Epidermal melanocyte (primary cell): ENCODE measurements at regions not wholly inside any gene's neighbourhood (a gene's known extent, or its start where the extent isn't known, plus 50 kb on each side); places are given as distances from the start of the nearest gene placed in this dataset.

ENCODE experiments used
- DNase-seq: peaks from one replicate; pipeline ENCODE4 v3.0.0; 2011; ENCODE audit warnings: low spot score; ENCODE audit not compliant: insufficient read length

GRCh38 chr3:94179059-94179458 lies 116.2 kb downstream of the NSUN3 start:
- no peak for DNase-seq

DNA sequence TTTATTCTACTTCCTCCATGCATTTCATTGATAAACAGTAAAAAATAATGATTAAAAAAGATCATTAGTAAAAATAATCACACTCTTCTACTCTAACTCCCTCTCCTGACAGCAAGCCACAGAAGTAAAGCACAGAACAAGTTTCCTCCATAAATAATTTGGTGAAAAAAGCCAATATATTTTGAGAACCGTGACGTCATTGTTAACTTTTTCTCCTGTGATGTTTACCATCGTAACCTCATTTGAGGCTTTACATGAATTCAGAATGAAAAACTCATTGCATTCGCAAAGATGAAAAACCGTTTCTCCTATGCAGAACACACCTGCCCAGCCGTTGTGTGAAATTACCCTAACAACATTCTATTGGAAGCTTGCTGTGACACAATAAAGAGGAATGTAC lies 120.7 kb downstream of the NSUN3 start:
- no peak for DNase-seq

DNA sequence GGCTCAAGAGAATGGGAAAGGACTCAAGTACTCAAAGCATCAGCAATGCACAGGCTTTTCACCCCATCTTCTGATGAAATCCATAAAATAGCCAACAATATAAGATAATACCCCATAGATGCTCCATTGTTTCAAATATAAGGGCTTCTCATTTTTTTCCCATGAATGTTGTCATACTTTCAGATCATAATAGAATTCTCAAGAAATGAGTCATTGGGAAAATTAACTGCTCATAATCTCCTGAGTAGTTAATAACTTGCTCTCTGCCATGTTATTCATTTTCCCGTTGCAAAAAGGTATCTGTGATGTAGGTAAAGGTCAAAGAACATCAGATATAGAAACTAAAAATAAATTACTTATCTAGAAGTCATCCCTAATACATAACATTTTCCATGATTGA lies 121.9 kb downstream of the NSUN3 start:
- no peak for DNase-seq

DNA sequence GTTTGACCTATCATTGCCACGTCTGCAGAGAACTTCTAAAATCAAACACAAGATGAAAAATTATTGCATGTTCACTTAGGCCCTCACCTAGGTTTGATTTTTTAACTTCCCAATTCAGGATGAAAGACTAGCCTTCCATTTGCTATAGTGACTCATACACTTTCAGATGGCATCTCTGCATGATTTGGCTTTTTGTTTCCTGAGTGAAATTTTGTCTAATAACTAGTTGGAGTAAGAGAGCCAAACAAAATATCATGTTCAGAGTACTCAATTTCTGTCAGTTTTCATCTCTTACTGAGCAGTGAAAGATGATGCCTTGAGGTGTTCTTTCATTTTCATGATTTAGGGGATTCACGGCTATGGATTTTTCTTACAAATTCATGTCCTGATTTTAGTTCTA lies 122.9 kb downstream of the NSUN3 start:
- no peak for DNase-seq

- no peak for DNase-seq
Observed at GRCh38 chr3:94187697-94188096, 124.8 kb downstream of the NSUN3 start.

- DNase-seq = no peak
Observed at GRCh38 chr3:94195381-94195780, 132.5 kb downstream of the NSUN3 start.

- DNase-seq = no peak
Observed at GRCh38 chr3:94206291-94206690, 143.4 kb downstream of the NSUN3 start.

DNA sequence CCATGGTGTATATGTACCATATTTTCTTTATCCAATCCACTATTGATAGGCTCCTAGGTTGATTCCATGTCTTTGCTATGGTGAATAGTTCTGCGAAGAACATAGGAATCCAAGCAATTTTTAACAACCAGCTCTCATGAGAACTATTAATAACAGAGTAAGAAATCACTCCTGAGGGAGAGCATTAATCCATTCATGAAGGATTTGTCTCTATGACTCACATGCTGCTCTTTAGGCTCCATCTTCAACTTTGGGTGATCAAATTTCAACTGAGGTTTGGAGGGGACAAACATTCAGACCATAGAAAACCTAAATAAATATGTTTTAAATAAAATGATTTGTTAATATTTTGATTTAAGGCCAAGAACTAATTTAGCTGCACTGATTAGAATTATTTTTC lies 147.4 kb downstream of the NSUN3 start:
- no peak for DNase-seq

GRCh38 chr3:94217406-94217805 lies 154.5 kb downstream of the NSUN3 start:
- no peak for DNase-seq

GRCh38 chr3:94220426-94220825 lies 157.6 kb downstream of the NSUN3 start:
- no peak for DNase-seq

DNA sequence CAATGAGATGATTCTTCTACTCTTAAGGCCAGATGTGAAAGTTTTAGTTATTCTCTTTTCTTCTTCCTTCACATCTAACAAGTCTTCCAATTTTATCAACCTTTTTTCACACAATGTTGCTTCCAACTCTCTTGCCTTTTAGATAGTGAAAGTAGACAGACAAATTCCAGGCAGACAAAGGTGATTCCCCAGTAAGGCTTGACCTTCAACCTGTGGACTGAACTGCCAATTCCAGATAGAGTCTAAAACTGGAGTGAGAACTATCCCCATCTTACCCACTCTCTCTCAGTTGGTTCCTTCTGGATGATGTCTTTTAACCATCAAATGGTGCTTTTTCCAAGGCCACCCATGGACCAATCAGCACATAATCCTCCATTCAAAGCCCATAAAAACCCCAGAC lies 159.0 kb downstream of the NSUN3 start:
- no peak for DNase-seq

- DNase-seq = no peak
Observed at GRCh38 chr3:94225148-94225865, 162.4 kb downstream of the NSUN3 start.

- DNase-seq = no peak
Observed at GRCh38 chr3:94226078-94226477, 163.2 kb downstream of the NSUN3 start.

GRCh38 chr3:94232921-94233320 lies 170.1 kb downstream of the NSUN3 start:
- no peak for DNase-seq

GRCh38 chr3:94234177-94234788 lies 171.4 kb downstream of the NSUN3 start:
- no peak for DNase-seq

DNA sequence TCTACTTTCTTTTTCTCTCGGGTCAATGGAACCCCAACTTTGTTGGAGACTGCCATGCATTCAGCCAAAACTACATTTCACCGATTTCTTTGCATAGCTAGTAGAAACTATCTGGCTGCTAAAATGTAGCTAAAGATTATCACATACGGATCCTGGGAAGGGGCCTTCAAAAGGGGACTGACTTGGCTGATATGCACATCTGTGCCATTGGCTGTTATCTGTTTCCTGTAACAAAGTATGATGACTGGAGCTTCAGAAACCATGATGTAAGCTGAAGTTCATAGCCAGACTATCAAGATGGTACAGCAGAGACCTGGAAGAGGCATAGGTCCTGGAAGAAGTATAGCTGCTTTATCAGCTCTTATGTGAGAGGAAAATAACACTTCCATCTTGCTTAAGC lies 179.1 kb downstream of the NSUN3 start:
- no peak for DNase-seq

DNA sequence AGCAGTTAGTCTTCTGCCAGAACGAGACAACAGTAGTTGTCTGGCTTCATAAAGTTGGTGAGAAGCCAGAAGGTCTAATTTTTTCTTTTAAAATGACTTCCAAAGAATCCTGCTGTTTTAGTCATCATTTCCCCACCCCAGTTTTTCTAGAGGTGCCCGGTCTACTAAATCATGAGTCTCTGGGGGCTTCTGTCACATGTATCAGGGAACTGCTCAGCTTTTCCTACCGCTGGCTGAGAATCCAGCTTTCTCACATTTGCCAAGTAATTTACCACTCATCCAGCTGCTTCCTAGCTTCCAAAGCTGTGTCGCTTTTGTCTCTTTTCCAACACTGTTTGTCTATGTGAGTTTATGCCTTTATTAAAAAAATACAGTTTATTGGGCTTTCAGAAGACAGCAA lies 183.3 kb downstream of the NSUN3 start:
- DNase-seq = no peak

GRCh38 chr3:94248042-94248441 lies 185.2 kb downstream of the NSUN3 start:
- DNase-seq = no peak

GRCh38 chr3:94249491-94250079 lies 186.7 kb downstream of the NSUN3 start:
- peak; percentile 62 for DNase-seq

DNA sequence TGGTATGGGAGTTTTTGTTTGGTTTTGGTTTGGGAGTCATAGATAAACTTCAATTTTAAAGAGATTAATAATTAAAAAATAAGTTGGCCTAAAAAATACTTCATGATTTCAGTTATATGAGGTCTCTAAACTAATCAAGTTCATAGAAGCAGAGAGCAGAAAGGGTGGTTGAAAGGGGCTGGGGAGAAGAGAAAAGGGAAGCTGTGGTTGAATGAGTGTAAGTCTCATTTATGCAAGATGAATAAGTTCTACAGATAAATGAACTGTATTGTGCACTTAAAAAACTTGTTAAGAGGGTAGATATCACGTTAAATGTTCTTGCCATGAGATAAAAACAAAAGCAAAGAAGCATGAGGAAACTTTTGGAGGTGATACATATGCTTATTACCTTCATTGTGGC lies 188.7 kb downstream of the NSUN3 start:
- no peak for DNase-seq

DNA sequence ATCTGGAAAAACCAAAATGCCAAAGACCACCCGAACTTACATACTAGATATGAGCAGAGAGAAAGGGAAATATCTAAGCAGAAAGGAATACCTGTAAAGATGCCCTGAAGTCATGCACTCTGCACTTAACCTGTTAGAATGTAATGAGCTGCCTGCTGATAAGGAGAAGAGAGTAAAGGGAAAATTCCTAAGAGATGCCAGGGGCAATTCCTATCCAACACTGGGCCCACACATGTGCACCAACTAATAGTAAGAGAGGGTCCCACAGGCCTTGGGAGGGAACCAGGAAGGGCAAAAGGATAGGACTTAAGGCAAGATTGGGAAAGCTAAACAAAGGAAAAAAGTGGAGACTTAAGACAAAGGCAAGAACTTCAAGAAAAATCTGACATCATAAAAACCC lies 189.5 kb downstream of the NSUN3 start:
- DNase-seq = no peak

DNA sequence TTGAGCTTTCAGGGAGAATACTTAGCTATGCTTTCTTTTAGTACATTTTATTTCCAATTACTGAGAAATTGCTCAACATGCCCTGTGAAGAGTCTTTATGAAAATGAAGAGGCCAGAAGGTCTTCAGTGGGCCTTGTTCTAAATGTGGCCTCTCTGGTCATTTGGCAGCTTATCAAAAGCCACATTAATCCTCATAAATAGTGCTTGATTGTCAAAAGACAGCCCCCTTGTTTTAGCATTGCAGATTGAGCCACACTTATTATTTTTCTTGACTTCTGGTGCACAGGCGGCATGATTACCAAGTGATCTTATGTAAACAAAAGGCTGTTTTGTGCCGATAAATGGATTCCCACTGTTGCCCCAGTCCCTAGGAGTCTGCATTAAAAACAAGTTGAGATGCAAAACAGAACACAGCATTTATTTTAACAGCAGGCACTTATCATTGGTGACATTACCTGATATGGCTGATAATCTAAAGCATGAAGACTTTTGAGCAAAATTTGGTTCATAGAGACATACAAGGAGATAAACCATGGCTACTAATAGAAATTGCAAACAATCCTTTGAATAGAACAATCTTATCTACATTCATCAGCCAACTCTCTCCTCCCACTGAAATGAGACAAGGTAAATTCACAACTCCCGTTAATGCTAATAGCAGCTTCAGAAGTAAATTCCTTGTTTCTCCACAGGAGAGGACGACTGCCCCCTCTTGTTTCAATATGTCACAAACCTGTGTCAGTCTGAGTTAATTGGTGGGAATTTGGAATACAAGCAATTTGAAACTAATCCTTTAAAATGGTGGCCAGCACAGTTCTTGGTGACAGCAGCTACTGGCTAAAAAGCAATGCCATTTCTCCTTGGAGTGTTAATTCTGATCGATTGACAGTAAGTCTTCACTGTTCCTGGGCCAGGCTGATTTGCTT lies 194.3 kb downstream of the NSUN3 start:
- no peak for DNase-seq
